ENCODE measurements at regions not wholly inside any gene's neighbourhood (a gene's known extent, or its start where the extent isn't known, plus 50 kb on each side); places are given as distances from the start of the nearest gene placed in this dataset.
A peak's percentile ranks its signal among the peaks of the same experiment; 100 is the strongest.
"Not testable (repeated sequence)": the region's sequence is repeated elsewhere in the genome, so short reads cannot be mapped to it uniquely, and the experiment has no call there.

DNA sequence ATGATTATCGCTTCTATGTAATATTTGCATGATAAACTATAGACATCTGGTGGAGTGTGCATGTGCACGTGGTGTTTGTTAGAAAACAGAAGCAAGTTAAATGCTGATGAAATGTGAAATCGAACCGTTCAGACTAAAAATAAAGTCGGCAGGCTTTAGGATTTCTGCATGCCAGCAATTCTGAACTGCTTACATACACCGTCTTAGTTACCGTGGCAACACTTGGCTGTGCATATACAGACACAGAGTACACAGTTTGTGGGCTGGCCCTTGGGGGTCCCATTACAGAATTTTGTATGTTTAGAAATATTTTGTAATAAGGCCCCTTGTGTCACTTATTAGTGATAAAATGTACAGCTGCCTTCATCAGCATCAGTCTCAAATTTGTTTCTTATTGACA, 605.5 kb downstream of the RBFOX1 start:
- DNase-seq = no peak

DNA sequence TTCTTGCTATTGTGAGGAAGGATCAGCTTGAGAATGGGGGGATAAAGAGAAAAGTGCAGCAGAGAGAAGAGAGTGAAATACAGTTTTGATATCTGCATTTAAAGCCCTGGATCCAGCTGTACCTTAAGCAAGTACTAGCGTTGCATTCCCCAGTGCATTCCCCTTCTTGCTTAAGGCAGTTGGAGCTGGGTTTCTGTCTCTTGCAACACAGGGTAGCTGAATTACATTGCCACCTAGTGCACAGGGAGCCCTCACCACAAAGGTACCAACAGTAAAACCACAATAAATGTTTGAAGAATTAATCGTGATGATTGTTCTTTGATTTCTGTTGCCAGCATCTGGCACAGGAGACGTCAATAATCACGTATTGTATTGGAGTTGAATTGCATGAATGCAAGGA, 588.7 kb downstream of the RBFOX1 start:
- DNase-seq = no peak

DNA sequence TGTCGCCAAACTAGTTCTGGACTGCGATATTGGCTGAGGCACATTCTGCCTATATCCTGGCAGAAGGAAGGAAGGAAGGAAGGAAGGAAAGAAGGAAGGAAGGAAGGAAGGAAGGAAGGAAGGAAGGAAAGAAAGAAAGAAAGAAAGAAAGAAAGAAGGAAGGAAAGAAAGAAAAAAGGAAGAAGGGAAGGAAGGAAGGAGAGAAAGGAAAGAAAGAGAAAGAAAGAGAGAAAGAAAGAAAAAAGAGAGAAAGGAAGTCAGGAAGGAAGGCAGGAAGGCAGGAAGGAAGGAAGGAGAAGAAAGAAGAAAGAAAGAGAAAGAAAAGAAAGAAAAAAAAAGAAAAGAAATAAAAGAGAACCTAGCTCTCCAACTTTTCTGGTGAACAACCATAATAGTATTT, 587.1 kb downstream of the RBFOX1 start:
- DNase-seq = no peak

DNA sequence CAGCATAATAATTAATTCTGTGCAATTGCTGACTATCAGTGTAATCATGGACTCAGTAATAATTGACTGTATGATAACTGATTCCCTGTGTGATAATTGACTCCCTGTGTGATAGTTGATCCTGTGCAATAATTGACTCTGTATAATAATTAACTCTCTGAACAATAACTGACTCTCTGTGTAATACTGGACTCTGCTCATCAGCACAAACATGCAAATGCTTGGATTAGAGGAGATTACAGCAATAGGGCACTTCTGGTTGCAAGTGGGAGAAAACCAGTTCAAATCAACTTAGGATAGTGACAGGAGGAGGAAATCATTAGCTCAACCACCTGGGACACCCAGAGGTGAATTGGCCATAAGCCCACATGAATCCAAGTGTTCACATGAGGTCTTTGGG, 582.1 kb downstream of the RBFOX1 start:
- DNase-seq = no peak

DNA sequence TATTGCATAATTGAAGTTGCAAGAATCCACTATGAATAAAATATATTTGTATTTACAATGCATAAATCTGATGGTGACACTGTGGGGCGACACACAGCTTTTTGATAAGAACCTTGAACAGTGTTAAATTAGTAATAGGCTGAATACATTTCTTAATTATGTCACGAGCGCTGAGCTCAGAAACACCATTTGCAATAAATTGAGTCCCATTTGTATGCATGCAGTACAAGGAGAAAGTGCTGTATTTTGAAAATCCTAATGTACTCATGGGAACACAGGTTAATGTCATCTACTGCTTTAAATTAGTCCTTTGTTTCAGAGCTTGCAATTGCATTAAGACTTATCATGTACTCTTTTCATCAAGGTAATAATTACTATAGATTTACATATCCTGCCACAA, 579.5 kb downstream of the RBFOX1 start:
- no peak for DNase-seq

DNA sequence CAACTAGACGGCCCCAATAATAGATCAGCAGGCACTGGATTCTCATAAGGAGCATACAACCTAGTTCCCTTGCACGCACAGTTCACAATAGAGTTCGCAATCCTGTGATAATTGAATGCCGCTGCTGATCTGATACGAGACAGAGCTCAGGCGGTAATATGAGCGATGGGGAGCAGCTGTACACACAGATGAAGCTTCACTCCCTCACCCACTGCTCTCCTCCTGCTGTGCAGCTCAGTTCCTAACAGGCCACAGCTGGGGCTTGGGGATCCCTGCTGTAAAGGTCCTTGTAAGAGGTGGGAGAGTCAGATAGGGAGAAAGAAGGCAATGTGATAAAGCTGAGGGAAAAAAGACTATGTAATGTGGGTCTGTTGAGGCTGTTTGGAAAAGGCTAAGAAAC, 577.5 kb downstream of the RBFOX1 start:
- DNase-seq = no peak

DNA sequence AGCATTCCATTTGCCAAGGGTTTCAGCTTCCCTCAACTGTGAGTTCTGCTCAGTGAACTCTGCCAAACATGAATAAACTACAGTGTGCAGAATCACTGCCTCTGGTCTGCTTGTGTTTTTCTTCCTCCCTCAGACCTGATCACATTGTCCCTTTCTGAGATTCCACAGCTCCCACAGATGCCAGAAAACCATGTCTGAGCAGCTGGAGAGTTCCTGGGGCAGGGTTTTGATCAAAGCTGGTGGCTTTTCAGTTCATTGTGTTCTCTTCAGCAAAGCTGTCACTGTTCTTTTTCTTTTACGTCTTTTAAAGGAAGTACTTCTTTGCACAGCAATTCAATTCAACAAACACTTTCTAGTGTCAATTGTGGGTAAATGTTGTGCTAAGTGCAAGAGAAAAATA, 555.8 kb downstream of the RBFOX1 start:
- no peak for DNase-seq

DNA sequence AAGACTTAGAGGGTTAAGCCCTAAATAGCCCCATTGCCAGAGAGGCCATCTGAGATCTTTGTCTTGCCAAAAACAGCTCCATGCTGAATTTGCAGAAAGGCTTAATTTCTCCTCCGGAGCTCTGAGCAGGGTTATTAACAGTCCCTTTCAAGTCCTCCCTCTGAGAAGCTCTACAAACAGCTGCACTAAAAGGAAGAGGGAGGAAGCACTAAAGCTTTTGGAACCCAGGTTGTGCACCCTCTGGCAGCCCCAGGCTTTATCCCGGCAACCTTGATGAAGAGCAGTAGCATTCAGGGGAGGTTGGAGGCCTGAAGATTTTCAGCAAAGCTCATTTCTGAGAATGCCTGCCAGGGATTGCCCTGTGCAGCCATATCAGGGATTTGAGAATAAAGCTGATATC, 554.7 kb downstream of the RBFOX1 start:
- no peak for DNase-seq

DNA sequence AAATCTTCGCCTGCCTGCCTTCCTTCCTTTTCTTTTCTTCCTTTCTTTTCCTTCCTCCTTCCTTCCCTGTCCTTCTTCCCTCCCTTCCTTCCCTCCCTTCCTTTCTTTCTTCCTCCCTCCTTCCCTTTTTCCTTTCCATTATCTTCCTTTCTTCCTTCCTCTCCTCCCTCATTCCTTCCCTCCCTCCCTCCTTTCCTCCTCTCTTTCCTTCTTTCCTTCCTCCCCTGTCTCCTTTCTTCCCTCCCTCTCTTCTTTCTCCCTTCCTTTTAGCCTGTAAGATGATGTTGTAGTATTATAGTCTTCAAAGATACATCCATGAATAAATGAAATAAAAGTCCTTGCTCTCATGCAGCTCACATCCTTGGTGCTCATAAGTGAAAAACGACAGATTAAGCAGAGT, 539.3 kb downstream of the RBFOX1 start:
- no peak for DNase-seq

DNA sequence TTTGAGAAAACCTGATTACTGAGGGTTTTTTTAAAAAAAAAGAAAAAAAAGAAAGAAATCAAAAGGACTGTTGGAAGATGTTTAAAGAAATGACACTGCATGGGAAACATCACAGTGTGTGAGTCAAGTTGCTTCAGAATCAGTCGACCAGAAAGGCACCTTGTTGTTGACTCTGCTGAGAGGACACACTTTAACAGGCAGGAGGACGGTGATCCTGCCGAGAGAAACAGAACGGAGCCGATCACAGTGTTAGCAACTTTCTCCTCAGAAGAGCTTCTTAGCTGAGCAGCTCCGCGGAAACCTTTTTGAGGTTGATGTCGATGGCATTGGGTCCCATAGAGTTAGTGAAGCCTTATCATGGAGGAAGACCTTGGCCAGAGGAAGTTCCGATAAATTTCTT, 538.7 kb downstream of the RBFOX1 start:
- no peak for DNase-seq

DNA sequence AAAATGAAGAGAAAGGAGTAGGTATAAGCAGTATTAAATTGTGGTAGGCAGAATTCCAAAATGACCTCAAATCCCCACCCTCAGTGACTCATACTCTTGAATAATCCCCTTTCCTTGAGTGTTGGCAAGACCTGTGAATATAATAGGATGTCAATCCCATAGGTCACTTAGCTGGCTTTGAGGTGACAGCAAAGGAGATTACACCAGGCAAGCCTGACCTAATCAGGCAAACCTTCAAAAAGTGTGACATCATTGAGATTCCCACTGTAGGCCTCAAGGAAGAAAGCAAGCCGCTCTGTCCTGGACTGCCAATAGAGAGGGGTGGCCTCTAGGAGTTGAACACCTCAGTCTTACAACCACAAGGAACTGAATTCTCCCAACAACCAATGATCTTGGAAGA, 535.2 kb downstream of the RBFOX1 start:
- no peak for DNase-seq

DNA sequence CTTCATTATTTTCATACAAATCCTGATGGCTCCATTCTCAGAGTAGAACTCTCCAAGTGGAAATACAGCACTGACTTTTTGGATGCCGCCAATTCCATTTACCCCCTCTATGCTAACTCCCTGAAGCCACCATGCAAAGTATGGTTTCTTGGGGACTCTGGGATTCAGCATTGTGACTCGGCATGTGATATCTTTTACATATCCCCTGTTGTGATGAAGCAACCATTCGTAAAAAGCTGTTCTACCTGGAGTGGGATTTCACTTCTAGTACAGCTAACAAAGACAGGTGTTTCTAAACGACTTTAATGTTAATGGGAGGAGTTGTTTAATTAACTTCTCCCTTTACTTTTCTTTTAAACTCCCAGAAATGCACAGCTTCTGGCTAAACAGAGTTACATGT, 533.5 kb downstream of the RBFOX1 start:
- DNase-seq = no peak

DNA sequence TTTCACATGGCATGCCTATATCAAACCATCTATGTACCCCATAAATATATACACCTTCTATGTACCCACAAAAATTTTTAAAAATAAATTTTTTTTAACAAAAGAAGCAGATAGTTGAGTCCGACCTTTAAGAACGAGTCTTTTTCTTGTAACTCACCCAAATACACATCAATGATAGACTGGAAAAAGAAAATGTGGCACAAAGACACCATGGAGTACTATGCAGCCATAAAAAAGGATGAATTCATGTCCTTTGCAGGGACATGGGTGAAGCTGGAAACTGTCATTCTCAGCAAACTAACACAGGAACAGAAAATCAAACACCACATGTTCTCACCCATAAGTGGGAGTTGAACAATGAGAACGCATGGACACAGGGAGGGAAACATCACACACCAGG, 532.7 kb downstream of the RBFOX1 start:
- DNase-seq = not testable (repeated sequence)

DNA sequence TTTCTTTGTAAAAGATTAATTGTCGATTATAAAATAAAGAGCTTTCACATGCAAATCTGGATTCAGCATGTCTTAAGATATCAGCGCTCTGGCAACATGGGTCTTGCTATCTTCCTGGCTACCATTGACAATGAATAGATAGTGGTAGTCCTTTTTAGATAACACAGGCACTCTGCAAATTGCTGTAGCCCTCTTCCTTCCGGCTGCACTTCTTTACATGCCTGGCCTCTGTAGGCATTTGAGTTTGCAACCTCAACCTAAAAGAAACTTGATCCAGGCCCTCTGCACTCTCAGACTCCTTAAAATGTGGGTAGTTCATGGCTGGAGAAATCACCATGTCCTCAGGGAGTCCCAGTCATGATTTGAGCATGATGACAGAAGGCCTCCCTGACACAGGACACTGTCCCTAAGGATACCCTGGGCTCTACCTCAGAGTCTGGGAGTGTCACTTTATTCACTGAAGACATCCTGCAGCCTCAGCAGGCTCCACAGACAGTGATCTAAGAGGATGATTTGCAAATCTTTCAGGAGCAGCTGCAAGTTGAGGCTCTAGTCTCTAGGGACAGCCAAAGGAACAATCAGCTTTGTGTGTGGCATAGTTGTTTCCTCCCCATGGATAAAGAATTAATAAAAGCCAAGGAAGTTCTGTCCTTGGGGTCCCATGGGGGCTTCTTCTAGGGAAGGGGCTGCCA, 529.4 kb downstream of the RBFOX1 start:
- no peak for DNase-seq

DNA sequence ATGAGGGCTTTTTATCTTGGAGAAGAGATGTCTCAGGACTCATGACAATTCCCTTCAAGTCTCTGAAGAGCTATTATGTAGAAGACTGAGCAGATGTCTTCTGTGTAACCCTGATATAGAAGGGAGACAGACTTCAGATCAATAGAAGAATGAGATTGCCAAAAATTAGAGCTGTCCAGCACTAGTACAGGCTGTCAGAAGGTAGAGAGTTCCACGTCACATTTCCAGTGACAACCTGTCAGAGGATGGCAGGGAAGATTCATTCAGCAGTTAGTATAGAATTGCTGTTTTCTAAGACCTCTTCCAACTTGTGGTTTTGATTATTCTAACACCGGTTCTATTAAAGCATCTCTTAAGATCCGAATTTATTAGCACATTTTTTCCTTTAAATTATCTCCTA, 520.6 kb downstream of the RBFOX1 start:
- no peak for DNase-seq

DNA sequence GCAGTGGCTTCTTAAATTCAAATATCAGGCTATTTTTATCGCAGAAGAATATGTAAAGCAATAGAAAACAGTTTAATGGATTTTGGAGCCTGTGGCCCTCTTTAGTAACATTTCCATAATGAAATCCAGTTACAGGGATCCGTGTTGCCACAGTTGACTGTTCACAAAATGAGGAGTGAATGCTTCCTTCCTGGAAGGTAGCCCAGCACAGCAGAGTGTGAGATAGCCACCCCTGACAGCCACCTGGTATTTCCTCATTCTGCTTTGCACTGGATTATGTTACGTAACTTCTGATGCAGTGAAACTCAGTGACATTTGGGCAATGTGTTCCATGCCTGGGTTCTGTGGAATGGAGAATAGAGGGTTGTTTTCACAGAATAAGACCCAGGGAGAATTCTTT, 517.2 kb downstream of the RBFOX1 start:
- peak; percentile 45 to 92 for DNase-seq

DNA sequence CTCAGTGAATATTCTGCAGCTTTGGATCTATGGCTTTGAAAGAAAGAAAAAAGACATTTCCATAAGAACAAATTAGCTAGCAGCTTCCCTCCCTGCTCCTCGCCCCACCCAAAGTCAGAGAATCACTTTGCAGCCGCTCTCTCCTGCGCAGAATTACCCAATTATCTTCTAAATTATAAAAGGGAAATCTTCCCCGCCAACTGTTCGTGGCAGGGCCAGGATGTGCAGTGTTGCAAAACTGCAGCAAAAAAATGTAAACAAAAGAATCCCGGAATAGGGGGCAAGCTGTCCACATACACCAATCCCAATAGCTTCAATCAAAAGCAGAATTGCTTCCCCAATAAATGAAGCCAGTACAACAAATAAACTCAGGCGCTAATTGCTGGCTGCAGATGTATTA, 510.6 kb downstream of the RBFOX1 start:
- no peak for DNase-seq

DNA sequence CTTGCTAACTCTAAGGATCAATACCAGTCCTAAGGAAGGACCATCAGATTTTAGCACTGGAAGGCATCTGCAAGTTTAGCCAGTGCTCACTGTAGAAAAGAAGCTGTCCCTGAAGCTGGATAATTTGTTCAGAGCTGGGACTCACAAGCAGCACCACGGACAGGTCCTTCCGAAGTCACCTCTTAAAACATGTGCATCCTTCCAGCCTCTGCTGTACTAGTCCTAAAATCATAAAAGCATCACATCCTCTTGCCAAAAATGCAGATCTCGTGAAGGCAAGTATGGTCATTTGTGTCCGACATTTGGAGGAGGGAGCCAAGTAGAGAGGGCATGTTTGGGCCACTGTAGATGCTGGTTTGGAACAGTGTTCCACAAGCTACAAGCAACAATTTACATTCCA, 506.9 kb downstream of the RBFOX1 start:
- no peak for DNase-seq

DNA sequence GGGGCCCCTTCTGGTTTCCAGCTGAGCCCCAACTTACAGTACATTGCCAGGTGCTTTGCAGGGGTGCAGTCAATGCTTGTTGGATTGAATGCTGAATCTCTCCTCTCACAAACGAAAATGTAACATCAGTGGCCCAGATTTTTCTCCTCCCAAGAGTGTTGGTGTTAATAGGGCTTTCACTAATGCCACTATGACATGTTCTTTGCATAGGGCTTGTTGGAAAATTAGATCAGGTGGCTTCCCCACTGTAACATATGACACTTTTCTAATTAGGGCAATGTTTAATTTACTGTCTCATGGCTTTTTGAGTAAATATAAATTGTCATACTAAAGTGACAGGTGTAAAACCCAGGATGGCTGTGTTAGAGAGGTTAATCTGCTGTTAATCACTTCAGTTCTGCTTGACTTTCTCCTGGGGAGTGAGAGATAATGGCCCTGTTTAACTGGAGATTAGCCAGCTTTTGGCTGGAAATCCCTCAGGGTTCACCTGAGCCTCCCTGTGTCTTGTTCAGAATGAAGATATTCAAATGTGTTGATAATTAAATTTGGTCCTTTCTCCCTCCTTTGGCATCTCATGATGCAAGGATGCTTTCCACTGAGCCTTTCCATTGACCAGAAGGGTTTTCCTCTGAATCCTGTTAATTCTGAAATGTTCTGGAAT, 502.3 kb downstream of the RBFOX1 start:
- DNase-seq = no peak

DNA sequence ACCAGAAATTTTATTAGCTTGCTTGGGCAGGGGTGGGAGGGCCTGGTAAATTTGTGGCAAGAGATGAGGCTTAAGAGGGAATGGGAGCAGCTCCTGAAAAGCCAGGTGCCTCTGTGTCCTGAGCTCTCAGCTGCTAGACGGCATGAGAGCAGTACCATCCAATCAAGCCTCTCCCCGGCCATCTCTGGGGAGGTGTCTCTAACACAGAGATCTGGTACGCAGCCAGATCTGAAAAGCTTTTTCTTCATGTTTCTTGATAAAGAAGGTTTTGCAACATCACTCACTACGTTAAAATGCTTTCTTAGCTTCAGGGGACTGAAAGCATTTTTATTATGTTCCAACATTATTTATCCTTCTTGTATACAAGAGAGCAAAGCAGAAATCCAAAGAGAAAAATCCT, 488.2 kb downstream of the RBFOX1 start:
- DNase-seq = no peak

DNA sequence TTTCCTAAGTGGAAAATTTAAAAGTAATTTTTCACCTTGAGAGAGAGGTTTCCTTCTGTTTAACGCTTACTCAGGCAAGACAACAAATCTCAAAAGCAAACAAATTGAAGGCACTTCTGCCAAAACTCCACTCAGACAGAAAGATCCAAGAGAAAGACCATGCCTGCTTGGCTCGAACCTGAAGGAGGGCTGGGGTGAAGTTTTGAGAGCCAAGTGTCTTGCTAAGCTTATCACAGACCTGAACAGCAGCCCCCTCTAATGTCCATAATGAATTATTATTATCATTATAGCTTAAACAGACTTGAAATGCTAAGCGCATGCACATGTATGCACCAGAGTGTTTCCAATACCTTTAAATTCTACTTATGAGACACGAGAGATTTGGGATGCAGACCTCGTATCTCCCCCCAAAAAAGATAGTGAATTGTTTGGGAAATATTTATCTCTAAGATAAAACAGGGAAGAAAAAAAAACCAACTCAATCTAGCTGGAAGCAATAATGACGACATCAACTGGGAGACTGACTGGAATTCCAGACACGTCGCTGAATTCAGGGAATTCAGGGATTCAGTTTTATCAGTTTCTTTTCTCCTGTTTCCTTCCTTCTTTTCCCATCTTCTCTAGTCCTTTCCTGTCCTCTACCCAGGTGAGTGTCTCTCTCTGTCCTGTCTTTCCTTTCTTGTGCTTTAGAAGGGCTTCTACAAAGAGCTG, 473.2 kb downstream of the RBFOX1 start:
- no peak for DNase-seq

DNA sequence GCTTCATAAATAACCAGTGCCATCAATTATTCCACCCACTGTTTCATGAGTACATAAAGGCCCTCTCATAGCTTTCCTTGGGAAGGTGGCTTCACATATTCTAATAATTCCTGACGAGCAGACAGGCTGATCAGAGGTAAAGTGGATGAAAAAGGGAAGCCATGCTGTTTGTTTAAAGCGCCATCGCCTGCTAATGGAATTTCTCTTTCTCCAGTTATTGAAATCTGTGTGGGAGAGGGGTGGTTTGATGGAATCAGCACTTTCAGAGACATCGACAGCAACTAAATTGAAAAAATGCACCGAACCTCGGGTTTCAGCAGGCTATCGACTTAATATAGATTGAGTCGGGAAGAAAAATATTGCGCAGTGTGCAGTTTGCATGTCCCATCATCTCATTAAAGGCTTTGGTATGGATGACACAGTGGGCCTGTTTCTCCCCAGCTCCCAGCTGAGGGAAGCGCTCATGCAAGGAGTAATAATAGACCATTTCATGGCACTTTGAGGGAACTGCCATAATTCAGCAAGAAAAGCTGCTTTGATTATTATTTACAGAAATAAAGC, 472.1 kb downstream of the RBFOX1 start:
- DNase-seq = no peak

DNA sequence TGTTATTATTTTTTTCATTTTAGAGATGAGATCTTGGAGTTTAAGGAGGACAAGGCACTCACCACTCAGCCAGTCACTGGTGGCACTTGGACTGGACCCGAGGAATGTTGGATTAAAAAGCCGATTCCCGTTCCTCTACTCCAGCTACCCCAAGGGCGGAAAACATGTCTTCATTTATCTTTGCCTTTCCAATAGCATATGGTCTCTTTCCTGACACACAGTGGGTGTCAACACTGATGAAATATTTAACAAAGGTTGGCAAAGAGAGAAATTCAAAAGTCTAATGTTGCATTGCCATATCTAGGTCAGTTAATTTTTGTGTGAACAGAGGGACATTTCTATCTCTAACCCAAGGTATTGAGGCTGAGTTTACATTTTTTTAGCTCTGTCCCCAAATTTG, 459.7 kb downstream of the RBFOX1 start:
- peak; percentile 23 to 75 for DNase-seq

DNA sequence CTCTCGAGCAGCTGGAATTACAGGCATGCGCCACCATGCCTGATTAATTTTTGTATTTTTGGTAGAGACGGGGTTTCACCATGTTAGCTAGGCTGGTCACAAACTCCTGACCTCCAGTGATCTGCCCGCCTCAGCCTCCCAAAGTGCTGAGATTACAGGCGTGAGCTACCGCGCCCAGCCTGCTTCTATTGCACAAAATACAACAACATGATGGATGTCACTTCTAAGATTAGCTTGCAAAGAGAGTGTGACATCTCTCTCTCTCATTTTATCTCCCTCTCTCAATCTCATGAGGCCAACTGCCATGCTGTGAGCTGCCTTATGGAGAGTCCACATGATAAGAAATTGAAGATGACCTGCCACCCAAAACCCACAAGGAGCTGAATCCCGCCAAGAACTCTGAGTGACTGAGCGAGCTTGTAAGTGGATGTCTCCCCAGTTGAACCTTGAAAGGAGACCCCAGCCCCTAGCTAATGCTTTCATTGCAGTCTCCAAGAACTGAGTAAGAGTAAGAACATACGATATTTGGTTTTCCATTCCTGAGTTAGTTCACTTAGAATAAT, 458.5 kb downstream of the RBFOX1 start:
- no peak for DNase-seq
